GM23338 (cell line): ENCODE measurements at regions not wholly inside any gene's neighbourhood (a gene's known extent, or its start where the extent isn't known, plus 50 kb on each side); places are given as distances from the start of the nearest gene placed in this dataset.

Experiments used
- ATAC-seq: fragments of 200-7000 bp; cut with Tn5 transposase; 3 replicates; pipeline ENCODE4 v1.9.1; 2020
- DNase-seq: peaks from one replicate; pipeline ENCODE4 v3.0.0-alpha.2; 2015; ENCODE audit warnings: low spot score
- H2AFZ ChIP-seq: fragments of 200-600 bp; sonication (generic); 2 replicates; pipeline ENCODE4 v1.8.0; 2016; ENCODE audit warnings: antibody characterized with exemption, mild to moderate bottlenecking, moderate library complexity
- H3F3A ChIP-seq: fragments of 200-600 bp; sonication (generic); replicated peaks from 2 replicates; pipeline ENCODE4 v1.8.0; 2017; ENCODE audit warnings: antibody characterized with exemption, mixed run types, low read depth
- H3K27ac ChIP-seq: fragments of 200-600 bp; sonication (generic); 2 replicates; pipeline ENCODE4 v1.6.1; 2016; ENCODE audit warnings: low read depth
- H3K27me3 ChIP-seq: fragments of 200-600 bp; sonication (generic); 2 replicates; pipeline ENCODE4 v1.8.0; 2016; ENCODE audit warnings: mild to moderate bottlenecking, mixed run types, moderate library complexity; ENCODE audit not compliant: insufficient read depth
- H3K36me3 ChIP-seq: fragments of 200-600 bp; sonication (generic); 2 replicates; pipeline ENCODE4 v1.8.0; 2016; ENCODE audit warnings: mild to moderate bottlenecking; ENCODE audit not compliant: insufficient read depth
- H3K4me1 ChIP-seq: fragments of 200-600 bp; sonication (generic); 2 replicates; pipeline ENCODE4 v1.8.0; 2016; ENCODE audit warnings: mild to moderate bottlenecking, moderate library complexity; ENCODE audit not compliant: insufficient read depth
- H3K4me2 ChIP-seq: fragments of 200-600 bp; sonication (generic); 2 replicates; pipeline ENCODE4 v1.7.1; 2017; ENCODE audit warnings: mixed run types
- H3K4me3 ChIP-seq: fragments of 200-600 bp; sonication (generic); 2 replicates; pipeline ENCODE4 v1.6.1; 2016; ENCODE audit warnings: mixed run types
- H3K79me2 ChIP-seq: fragments of 200-600 bp; sonication (generic); replicated peaks from 2 replicates; pipeline ENCODE4 v1.8.0; 2017; ENCODE audit warnings: mild to moderate bottlenecking; ENCODE audit not compliant: insufficient read depth
- H3K9me2 ChIP-seq: fragments of 200-600 bp; sonication (generic); 2 replicates; pipeline ENCODE4 v1.8.0; 2017; ENCODE audit not compliant: insufficient read depth
- H4K20me1 ChIP-seq: fragments of 200-600 bp; sonication (generic); replicated peaks from 2 replicates; pipeline ENCODE4 v1.8.0; 2017; ENCODE audit warnings: mild to moderate bottlenecking; ENCODE audit not compliant: insufficient read depth
- H3K27ac Mint-ChIP-seq: 2 replicates; pipeline ENCODE4 v1.8.0; 2020; ENCODE audit warnings: inconsistent platforms, mild to moderate bottlenecking, moderate library complexity, mixed read lengths
- H3K27me3 Mint-ChIP-seq: 3 replicates; pipeline ENCODE4 v1.8.0; 2022; ENCODE audit warnings: low read depth, mild to moderate bottlenecking, moderate library complexity, mixed read lengths, inconsistent platforms; ENCODE audit not compliant: insufficient read depth, poor library complexity
- H3K36me3 Mint-ChIP-seq: 3 replicates; pipeline ENCODE4 v1.8.0; 2021; ENCODE audit warnings: low read depth, mild to moderate bottlenecking, inconsistent platforms, moderate library complexity, mixed read lengths
- H3K4me1 Mint-ChIP-seq: 3 replicates; pipeline ENCODE4 v1.8.0; 2020; ENCODE audit warnings: mild to moderate bottlenecking, inconsistent platforms, mixed read lengths
- H3K4me3 Mint-ChIP-seq: 3 replicates; pipeline ENCODE4 v1.8.0; 2021; ENCODE audit warnings: moderate library complexity, mild to moderate bottlenecking, inconsistent platforms, mixed read lengths
- H3K9me3 Mint-ChIP-seq: 3 replicates; pipeline ENCODE4 v1.8.0; 2020; ENCODE audit warnings: moderate library complexity, mild to moderate bottlenecking, inconsistent platforms, mixed read lengths
- CREB1 ChIP-seq: fragments of 250-450 bp; sonication (Bioruptor Pico); IDR thresholded peaks from 2 replicates; pipeline ENCODE4 v1.5.0; 2020; ENCODE audit warnings: low read depth, mild to moderate bottlenecking, moderate library complexity
- CTCF ChIP-seq, 2 experiments: fragments of 200-600 bp in 1 of 2; sonication (generic) in 1 of 2; conservative IDR thresholded peaks; 2 replicates each; pipeline versions ENCODE4 v1.5.1 to v1.6.1; 2016 to 2017; ENCODE audit warnings: antibody characterized with exemption in 2 of 2, low read depth in 2 of 2, mild to moderate bottlenecking in 2 of 2, moderate library complexity in 1 of 2
- ETS1 ChIP-seq: IDR thresholded peaks from 2 replicates; pipeline ENCODE4 v1.6.1; 2016; ENCODE audit warnings: antibody characterized with exemption
- EZH2phosphoT487 ChIP-seq: fragments of 200-600 bp; sonication (generic); IDR thresholded peaks from one replicate; pipeline ENCODE4 v1.8.1; 2018; ENCODE audit warnings: antibody characterized with exemption; ENCODE audit not compliant: unreplicated experiment
- JUNB ChIP-seq: IDR thresholded peaks from one replicate; pipeline ENCODE4 v1.6.1; 2016; ENCODE audit warnings: antibody characterized with exemption; ENCODE audit not compliant: unreplicated experiment
- NANOG ChIP-seq: IDR thresholded peaks from 2 replicates; pipeline ENCODE4 v1.6.1; 2016; ENCODE audit warnings: antibody characterized with exemption, borderline replicate concordance
- STAT1 ChIP-seq: IDR thresholded peaks from one replicate; pipeline ENCODE4 v1.6.1; 2016; ENCODE audit warnings: antibody characterized with exemption; ENCODE audit not compliant: unreplicated experiment
- ZNF331 ChIP-seq: fragments of 250-450 bp; sonication (Bioruptor Pico); IDR thresholded peaks from 2 replicates; pipeline ENCODE4 v1.5.0; 2020; ENCODE audit warnings: low read depth, mild to moderate bottlenecking, moderate library complexity
- TF ChIP-seq, protein P1 (sequence below): fragments of 250-450 bp; sonication (Bioruptor Pico); IDR thresholded peaks from 2 replicates; pipeline ENCODE4 v1.5.0; 2020; ENCODE audit warnings: mild to moderate bottlenecking, moderate library complexity
- TF ChIP-seq, protein P2 (sequence below): IDR thresholded peaks from one replicate; pipeline ENCODE4 v1.6.1; 2018; ENCODE audit warnings: antibody characterized with exemption; ENCODE audit not compliant: unreplicated experiment

DNA sequence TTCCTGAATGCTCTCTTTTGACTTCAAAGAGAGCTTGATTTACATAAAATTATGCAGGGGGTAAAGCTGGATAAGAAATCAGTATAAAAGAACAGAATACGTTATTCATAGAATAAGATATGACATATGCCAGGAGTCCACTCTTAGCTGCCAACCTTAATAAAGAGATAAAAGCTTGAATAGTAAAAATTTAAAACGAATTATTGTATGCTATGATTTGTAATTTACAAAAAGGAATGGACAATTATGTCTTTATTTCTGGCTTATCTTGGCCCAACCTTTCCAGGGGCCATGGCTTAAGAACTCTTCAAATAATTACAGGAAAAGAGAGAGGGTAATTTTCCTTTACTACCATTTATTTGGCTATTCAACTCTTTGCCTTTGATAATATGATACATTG lies 192.2 kb upstream of the ITM2A start:
- no peaks in the 10 kb centered on the region for H3K9me2 ChIP-seq
- H3K79me2 ChIP-seq: no peaks in the 10 kb centered on the region
- H3K4me2 ChIP-seq: no peak overlapping the region
- Mint-ChIP-seq H3K9me3 (peaks cover 7% of the 10 kb centered on the region; the same call in 1 of the 3 replicates), H3K4me3 (no peak overlapping the region), H3K36me3 (no peaks in the 10 kb centered on the region), H3K27me3 (no peaks in the 10 kb centered on the region), H3K4me1 (no peaks in the 10 kb centered on the region), H3K27ac (no peak overlapping the region)
- no peak overlapping the region for H3K4me3 ChIP-seq
- ATAC-seq (no peak), DNase-seq (no peak)
- no peak overlapping the region for H2AFZ ChIP-seq
- H3K4me1 ChIP-seq: no peaks in the 10 kb centered on the region
- no peaks in the 10 kb centered on the region for H4K20me1 ChIP-seq
- TF ChIP-seq ETS1 (no peak), STAT1 (no peak), CREB1 (CRISPR knock-in tag) (no peak)
- no peaks in the 10 kb centered on the region for H3F3A ChIP-seq
- no peak overlapping the region for H3K27ac ChIP-seq
- H3K27me3 ChIP-seq: no peaks in the 10 kb centered on the region
- H3K36me3 ChIP-seq: no peaks in the 10 kb centered on the region

DNA sequence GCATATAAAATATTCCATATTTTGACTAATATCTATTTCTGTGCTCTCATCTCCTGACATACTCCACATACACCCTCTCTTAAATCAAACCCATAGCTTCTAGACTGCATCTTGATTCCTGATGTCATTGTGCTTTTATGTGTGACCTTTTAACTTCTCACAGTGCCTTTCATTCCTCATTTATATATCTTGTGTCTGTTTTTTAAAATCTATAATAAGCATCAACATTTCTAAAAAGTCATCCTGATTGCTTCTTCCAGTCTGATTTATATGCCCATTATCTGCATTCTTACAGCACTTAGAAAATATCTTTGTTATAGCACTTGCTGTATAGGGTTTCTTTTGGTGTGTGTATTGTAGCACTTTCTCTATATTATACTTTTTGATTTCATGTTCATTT lies 190.1 kb upstream of the ITM2A start:
- no peaks in the 10 kb centered on the region for H3K4me1 ChIP-seq
- no peak overlapping the region for H3K4me3 ChIP-seq
- H3K79me2 ChIP-seq: no peaks in the 10 kb centered on the region
- Mint-ChIP-seq H3K4me1 (no peaks in the 10 kb centered on the region), H3K36me3 (no peaks in the 10 kb centered on the region), H3K27me3 (no peaks in the 10 kb centered on the region), H3K27ac (no peak overlapping the region), H3K4me3 (no peak overlapping the region), H3K9me3 (peaks cover 9% of the 10 kb centered on the region; the same call in 1 of the 3 replicates)
- H3F3A ChIP-seq: no peaks in the 10 kb centered on the region
- no peaks in the 10 kb centered on the region for H3K36me3 ChIP-seq
- ATAC-seq: no peak
- no peaks in the 10 kb centered on the region for H3K9me2 ChIP-seq
- no peaks in the 10 kb centered on the region for H4K20me1 ChIP-seq
- H2AFZ ChIP-seq: no peak overlapping the region
- H3K4me2 ChIP-seq: no peak overlapping the region
- H3K27ac ChIP-seq: no peak overlapping the region
- H3K27me3 ChIP-seq: no peaks in the 10 kb centered on the region
- DNase-seq: no peak
- TF ChIP-seq CTCF (conservative IDR thresholded peaks at IDR 0.05; ENCODE audit: low read depth in 2 of 2): no peak
- no peak for TF ChIP-seq STAT1
- TF ChIP-seq, protein P1, sequence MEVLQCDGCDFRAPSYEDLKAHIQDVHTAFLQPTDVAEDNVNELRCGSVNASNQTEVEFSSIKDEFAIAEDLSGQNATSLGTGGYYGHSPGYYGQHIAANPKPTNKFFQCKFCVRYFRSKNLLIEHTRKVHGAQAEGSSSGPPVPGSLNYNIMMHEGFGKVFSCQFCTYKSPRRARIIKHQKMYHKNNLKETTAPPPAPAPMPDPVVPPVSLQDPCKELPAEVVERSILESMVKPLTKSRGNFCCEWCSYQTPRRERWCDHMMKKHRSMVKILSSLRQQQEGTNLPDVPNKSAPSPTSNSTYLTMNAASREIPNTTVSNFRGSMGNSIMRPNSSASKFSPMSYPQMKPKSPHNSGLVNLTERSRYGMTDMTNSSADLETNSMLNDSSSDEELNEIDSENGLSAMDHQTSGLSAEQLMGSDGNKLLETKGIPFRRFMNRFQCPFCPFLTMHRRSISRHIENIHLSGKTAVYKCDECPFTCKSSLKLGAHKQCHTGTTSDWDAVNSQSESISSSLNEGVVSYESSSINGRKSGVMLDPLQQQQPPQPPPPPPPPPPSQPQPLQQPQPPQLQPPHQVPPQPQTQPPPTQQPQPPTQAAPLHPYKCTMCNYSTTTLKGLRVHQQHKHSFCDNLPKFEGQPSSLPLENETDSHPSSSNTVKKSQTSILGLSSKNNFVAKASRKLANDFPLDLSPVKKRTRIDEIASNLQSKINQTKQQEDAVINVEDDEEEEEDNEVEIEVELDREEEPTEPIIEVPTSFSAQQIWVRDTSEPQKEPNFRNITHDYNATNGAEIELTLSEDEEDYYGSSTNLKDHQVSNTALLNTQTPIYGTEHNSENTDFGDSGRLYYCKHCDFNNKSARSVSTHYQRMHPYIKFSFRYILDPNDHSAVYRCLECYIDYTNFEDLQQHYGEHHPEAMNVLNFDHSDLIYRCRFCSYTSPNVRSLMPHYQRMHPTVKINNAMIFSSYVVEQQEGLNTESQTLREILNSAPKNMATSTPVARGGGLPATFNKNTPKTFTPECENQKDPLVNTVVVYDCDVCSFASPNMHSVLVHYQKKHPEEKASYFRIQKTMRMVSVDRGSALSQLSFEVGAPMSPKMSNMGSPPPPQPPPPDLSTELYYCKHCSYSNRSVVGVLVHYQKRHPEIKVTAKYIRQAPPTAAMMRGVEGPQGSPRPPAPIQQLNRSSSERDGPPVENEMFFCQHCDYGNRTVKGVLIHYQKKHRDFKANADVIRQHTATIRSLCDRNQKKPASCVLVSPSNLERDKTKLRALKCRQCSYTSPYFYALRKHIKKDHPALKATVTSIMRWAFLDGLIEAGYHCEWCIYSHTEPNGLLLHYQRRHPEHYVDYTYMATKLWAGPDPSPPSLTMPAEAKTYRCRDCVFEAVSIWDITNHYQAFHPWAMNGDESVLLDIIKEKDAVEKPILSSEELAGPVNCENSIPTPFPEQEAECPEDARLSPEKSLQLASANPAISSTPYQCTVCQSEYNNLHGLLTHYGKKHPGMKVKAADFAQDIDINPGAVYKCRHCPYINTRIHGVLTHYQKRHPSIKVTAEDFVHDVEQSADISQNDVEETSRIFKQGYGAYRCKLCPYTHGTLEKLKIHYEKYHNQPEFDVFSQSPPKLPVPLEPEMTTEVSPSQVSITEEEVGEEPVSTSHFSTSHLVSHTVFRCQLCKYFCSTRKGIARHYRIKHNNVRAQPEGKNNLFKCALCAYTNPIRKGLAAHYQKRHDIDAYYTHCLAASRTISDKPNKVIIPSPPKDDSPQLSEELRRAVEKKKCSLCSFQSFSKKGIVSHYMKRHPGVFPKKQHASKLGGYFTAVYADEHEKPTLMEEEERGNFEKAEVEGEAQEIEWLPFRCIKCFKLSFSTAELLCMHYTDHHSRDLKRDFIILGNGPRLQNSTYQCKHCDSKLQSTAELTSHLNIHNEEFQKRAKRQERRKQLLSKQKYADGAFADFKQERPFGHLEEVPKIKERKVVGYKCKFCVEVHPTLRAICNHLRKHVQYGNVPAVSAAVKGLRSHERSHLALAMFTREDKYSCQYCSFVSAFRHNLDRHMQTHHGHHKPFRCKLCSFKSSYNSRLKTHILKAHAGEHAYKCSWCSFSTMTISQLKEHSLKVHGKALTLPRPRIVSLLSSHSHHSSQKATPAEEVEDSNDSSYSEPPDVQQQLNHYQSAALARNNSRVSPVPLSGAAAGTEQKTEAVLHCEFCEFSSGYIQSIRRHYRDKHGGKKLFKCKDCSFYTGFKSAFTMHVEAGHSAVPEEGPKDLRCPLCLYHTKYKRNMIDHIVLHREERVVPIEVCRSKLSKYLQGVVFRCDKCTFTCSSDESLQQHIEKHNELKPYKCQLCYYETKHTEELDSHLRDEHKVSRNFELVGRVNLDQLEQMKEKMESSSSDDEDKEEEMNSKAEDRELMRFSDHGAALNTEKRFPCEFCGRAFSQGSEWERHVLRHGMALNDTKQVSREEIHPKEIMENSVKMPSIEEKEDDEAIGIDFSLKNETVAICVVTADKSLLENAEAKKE (CRISPR knock-in tag): no peak
- TF ChIP-seq EZH2phosphoT487: no peak
- no peak for TF ChIP-seq JUNB
- TF ChIP-seq ZNF331: no peak
- TF ChIP-seq, protein P2, sequence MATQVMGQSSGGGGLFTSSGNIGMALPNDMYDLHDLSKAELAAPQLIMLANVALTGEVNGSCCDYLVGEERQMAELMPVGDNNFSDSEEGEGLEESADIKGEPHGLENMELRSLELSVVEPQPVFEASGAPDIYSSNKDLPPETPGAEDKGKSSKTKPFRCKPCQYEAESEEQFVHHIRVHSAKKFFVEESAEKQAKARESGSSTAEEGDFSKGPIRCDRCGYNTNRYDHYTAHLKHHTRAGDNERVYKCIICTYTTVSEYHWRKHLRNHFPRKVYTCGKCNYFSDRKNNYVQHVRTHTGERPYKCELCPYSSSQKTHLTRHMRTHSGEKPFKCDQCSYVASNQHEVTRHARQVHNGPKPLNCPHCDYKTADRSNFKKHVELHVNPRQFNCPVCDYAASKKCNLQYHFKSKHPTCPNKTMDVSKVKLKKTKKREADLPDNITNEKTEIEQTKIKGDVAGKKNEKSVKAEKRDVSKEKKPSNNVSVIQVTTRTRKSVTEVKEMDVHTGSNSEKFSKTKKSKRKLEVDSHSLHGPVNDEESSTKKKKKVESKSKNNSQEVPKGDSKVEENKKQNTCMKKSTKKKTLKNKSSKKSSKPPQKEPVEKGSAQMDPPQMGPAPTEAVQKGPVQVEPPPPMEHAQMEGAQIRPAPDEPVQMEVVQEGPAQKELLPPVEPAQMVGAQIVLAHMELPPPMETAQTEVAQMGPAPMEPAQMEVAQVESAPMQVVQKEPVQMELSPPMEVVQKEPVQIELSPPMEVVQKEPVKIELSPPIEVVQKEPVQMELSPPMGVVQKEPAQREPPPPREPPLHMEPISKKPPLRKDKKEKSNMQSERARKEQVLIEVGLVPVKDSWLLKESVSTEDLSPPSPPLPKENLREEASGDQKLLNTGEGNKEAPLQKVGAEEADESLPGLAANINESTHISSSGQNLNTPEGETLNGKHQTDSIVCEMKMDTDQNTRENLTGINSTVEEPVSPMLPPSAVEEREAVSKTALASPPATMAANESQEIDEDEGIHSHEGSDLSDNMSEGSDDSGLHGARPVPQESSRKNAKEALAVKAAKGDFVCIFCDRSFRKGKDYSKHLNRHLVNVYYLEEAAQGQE: no peak
- no peak for TF ChIP-seq NANOG
